ENCODE measurements at regions not wholly inside any gene's neighbourhood (a gene's known extent, or its start where the extent isn't known, plus 50 kb on each side); places are given as distances from the start of the nearest gene placed in this dataset.

DNA sequence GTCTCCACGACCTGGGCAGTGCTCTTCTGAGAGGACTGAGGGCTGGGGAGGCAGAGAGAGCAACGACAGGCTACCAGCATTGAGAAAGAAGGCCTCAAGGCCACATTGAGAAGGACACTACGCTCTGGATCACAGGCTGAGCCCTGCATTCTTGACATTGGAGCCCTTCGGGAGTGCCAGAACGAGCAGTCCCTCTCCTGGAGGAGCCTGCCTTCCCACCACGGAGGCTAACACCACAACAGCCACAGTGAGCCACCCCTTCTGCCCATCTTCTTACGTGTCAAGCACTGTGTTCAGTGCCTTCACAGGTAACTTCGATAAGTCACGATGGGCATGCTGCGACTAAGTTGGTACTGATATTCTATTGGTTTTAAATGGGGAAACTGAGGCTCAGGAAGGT lies 267.8 kb downstream of the RPS24 start:
- H3K4me3 ChIP-seq (ENCODE audit: low read depth, low read length) = no peak overlapping the region
- TF ChIP-seq, protein P1, sequence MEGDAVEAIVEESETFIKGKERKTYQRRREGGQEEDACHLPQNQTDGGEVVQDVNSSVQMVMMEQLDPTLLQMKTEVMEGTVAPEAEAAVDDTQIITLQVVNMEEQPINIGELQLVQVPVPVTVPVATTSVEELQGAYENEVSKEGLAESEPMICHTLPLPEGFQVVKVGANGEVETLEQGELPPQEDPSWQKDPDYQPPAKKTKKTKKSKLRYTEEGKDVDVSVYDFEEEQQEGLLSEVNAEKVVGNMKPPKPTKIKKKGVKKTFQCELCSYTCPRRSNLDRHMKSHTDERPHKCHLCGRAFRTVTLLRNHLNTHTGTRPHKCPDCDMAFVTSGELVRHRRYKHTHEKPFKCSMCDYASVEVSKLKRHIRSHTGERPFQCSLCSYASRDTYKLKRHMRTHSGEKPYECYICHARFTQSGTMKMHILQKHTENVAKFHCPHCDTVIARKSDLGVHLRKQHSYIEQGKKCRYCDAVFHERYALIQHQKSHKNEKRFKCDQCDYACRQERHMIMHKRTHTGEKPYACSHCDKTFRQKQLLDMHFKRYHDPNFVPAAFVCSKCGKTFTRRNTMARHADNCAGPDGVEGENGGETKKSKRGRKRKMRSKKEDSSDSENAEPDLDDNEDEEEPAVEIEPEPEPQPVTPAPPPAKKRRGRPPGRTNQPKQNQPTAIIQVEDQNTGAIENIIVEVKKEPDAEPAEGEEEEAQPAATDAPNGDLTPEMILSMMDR (IDR thresholded peaks at IDR 0.05; ENCODE audit: low read depth, low read length) = no peak

DNA sequence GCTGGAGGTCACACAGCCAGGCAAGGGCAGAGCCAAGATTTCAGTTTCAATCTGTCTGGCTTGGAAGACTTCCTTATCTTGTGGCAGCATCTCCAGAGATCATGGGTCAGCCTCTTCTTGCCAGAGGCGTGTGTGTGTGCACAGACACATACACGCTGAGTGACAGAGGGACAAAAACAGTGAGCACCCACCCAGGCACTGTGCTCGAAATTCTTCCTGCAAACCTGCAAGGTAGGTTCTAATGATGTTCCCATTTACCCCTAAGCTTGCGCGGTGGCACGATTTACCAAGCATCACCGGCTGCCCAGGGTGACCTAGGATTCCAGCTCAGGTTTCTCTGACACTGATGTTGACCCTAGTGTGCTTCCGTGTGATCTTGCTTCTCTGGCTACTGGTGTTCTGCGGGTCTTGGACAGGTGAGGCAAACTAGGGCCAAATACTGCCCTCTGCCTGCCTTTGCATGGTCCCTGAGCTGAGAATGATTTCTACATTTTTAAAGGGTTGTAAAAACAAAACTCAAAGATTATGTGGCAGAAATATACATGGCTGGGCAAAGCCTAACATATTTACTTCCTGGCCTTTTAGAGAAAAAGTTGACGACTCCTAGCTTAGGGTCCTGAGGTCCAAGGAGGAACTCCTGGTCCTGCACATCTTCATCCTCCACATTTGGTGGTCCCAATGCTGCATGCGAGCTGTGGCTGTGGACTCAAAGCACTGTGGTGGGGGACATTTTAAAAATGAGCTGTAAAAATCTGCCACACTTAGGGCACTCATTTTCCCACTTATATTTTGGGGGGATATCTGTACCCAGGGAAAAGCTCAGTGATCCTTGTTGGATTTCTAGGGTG lies 268.5 kb downstream of the RPS24 start:
- H3K4me3 ChIP-seq (ENCODE audit: low read depth, low read length) = peak overlapping the region; percentile 60
- TF ChIP-seq, protein P1 (IDR thresholded peaks at IDR 0.05; ENCODE audit: low read depth, low read length) = no peak

DNA sequence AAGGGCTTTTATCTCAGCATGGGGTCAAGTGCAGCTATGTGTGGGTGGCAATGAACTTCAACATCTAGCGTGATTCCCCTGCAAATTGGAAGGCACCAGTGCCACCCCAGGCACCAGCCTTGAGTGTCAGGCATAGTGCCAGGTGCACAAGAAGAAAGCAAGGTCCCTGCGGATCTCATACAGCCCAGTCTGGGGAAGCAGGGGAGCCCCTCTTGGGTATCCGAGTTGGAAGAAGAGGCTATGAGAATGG lies 269.0 kb downstream of the RPS24 start:
- TF ChIP-seq, protein P1 (IDR thresholded peaks at IDR 0.05; ENCODE audit: low read depth, low read length) = no peak

DNA sequence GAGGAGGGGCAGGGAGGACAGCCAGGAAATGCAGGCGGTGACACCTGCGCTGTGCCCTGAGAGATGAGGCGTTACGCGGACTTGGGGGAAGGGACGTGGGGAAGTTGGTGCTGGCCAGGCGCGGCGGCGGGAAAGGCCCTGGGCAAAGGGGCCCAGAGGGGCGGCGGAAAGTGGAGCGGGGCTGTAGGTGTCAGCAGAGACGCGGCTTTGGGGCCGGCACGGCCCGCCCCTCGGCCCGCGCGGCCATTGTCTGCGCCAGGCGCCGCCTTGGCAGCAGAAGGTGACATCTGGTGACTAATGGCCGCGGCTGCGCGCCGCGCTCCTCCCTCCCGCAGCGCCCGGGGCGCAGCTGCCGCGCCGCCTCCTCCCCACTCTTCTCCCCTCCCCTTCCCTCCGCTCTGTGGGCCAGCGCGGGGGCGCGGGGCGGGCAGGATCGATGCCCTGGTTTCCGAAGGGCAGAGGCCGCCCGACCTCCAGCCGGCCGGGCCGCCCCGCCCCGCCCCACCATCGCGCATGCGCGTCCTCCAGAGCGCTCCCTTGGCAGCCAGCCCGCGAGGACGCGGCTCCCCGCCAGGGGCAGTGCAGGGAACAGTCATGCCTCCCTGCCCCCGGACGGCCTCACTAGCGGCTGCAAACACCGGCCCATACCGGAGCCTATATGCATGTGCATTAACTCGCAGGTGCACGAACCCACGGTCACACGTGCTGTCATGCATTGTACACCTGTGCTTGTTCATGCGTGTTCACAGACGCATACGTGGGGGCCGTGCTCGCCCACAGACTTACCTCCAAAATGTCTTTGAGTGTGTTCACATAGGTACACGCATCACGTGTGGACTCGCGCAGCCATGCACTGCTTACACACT lies 269.6 kb downstream of the RPS24 start:
- H3K4me3 ChIP-seq (ENCODE audit: low read depth, low read length) = peak overlapping the region; percentile 60

More for the DNA sequence above, 269.0 kb downstream of the RPS24 start:
- peak overlapping the region; percentile 60 for H3K4me3 ChIP-seq (ENCODE audit: low read depth, low read length)

DNA sequence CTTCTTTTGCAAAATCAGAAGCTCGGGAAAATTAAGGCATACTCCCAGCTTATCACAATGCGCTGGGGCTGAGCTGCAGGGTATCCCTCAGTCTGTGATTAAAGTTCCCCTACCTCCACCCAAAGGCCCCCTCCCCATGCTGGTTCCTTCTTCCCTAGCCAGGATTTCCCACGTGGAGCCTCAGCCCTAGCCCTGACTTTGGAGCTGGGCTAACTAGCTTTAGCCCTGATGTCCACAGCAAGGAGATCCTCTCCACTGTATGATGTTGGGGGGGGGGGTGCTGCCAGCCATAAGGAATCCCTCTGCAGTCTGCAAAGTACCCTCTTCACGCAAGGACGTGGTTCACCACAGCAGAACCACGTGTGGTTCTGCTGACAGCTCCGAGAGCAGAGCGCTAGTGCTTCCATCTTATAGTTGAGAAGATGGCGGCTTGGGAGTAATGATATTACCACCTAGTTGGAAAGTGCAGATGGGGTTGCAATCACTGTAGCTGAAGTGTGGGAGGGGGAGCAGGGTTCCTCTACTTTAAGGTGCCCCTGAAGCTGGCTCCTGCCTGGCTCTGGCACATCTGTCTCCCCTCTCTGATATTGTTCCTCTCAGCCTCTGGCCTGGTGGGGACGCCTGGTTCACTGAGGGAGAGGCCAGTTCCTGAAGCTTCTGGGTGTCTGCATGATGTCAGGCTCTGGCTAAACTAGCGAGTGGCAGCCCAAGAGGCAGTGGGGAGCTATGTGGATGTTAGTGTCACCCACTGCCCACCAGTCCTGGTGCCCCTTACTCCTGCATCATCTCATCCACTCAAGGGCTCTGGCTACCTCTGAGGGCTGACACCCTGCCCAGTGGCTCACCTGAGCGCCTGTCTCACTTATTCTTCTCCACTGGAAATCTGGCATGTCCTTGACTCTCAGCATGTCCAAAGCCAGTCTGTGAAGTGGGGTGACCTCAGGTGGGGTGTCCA lies 270.7 kb downstream of the RPS24 start:
- TF ChIP-seq, protein P1 (IDR thresholded peaks at IDR 0.05; ENCODE audit: low read depth, low read length) = no peak
- no peak overlapping the region for H3K4me3 ChIP-seq (ENCODE audit: low read depth, low read length)

More for the DNA sequence above, 269.6 kb downstream of the RPS24 start:
- TF ChIP-seq, protein P1 (IDR thresholded peaks at IDR 0.05; ENCODE audit: low read depth, low read length) = peak; percentile 51; the same call in 1 of the 2 replicates

DNA sequence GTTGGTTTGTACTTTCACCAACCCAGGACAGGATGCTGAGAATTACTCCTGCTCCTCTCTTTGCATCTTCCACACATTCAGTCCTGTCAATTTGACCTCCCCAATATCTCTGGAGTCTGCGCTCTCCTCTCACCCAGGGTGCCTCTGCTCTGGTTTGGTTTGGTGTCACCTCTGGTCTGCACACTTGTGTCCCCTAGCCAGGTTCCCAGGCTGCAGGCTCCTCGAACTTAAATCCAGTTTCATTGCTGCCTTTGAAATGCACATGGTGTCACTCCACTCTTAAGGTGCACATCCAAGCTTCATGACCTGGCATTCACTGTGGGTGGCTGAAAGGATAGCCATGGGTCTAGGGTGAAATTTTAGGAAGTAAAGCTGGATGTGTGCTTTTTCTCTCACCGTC lies 271.6 kb downstream of the RPS24 start:
- H3K4me3 ChIP-seq (ENCODE audit: low read depth, low read length) = no peak overlapping the region
- TF ChIP-seq, protein P1 (IDR thresholded peaks at IDR 0.05; ENCODE audit: low read depth, low read length) = no peak
